ENCODE measurements at regions not wholly inside any gene's neighbourhood (a gene's known extent, or its start where the extent isn't known, plus 50 kb on each side); places are given as distances from the start of the nearest gene placed in this dataset.
"Not testable (repeated sequence)": the region's sequence is repeated elsewhere in the genome, so short reads cannot be mapped to it uniquely, and the experiment has no call there.

DNA sequence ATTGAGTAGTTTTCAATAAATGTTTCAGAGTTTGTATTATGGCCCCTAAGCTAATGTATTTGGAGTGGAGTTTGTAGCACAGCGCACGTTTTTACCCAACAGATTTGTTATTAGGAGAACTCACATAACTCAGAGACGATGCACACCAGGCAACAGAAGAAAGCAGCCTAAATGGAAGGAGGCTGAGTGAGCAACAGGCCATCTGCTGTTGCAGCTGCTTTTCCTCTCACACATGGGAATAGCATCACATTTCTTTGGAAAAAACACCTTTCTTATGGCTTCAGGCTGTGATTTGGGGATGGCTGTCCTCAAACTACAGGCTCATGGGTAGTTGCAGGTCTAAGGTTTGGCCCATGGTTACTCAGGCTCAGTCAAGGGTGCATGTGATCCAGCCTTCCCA is 469.3 kb upstream of the MCTP2 start:
- no peak for ATAC-seq (ENCODE audit: insufficient number of reproducible peaks, low FRiP score, low read depth)
- no peaks in the 10 kb centered on the region for H3K9me3 ChIP-seq
- H3K36me3 ChIP-seq: no peaks in the 10 kb centered on the region
- no peak overlapping the region for H3K27ac ChIP-seq
- H3K4me1 ChIP-seq (ENCODE audit: control insufficient read depth in 1 of 2, low read depth in 2 of 2): no peaks in the 10 kb centered on the region
- H3K4me3 ChIP-seq: no peak overlapping the region
- TF ChIP-seq, protein P1, sequence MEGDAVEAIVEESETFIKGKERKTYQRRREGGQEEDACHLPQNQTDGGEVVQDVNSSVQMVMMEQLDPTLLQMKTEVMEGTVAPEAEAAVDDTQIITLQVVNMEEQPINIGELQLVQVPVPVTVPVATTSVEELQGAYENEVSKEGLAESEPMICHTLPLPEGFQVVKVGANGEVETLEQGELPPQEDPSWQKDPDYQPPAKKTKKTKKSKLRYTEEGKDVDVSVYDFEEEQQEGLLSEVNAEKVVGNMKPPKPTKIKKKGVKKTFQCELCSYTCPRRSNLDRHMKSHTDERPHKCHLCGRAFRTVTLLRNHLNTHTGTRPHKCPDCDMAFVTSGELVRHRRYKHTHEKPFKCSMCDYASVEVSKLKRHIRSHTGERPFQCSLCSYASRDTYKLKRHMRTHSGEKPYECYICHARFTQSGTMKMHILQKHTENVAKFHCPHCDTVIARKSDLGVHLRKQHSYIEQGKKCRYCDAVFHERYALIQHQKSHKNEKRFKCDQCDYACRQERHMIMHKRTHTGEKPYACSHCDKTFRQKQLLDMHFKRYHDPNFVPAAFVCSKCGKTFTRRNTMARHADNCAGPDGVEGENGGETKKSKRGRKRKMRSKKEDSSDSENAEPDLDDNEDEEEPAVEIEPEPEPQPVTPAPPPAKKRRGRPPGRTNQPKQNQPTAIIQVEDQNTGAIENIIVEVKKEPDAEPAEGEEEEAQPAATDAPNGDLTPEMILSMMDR (IDR thresholded peaks at IDR 0.05): no peak
- no peak for DNase-seq (ENCODE audit: low spot score)
- no peaks in the 10 kb centered on the region for H3K27me3 ChIP-seq (replicated peaks; ENCODE audit: insufficient read depth)

DNA sequence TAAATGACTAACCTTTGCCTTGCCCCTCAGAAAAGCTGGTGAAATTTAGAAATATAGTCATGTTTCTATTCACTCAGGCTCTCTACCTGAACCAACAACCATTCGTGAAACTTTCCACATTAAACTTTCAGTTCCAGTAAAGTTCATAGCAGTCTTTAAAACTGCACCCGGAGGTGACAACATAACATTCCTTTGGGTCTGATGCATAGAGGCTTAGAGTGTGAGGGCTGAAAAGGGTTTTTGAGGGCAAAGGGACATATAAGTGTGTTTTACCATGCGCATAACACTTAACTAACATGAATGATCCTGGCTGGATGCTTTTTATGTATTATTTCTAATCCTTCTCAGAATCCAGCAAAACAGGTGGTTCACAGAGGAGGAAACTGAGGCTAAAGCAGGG is 471.7 kb upstream of the MCTP2 start:
- no peak overlapping the region for H3K27ac ChIP-seq
- H3K4me1 ChIP-seq (ENCODE audit: control insufficient read depth in 1 of 2, low read depth in 2 of 2): no peaks in the 10 kb centered on the region
- H3K4me3 ChIP-seq: no peak overlapping the region
- no peak for ATAC-seq (ENCODE audit: insufficient number of reproducible peaks, low FRiP score, low read depth)
- H3K36me3 ChIP-seq: no peaks in the 10 kb centered on the region
- H3K27me3 ChIP-seq (replicated peaks; ENCODE audit: insufficient read depth): no peaks in the 10 kb centered on the region
- no peak for DNase-seq (ENCODE audit: low spot score)
- H3K9me3 ChIP-seq: no peaks in the 10 kb centered on the region
- TF ChIP-seq, protein P1 (IDR thresholded peaks at IDR 0.05): no peak

DNA sequence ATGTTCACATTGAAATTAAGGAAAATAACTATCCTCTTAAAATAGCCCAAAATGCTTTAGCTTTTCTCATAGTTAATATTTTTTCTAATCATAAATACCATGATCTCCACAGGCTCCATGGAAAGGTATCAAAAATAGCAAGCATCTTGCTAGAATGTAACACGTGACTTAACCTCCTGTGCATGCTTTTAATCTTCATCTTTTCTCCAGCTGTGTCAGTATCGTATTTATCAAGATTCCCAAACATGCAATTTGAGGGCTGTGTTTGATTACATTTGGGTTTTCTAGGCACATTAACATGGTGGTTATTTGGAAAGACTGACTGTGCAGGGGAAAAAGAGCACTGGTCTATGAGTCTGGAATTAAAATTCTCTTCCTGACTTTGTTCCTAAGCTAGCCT is 472.5 kb upstream of the MCTP2 start:
- no peak overlapping the region for H3K4me3 ChIP-seq
- TF ChIP-seq, protein P1 (IDR thresholded peaks at IDR 0.05): no peak
- H3K27ac ChIP-seq: no peak overlapping the region
- H3K4me1 ChIP-seq (ENCODE audit: control insufficient read depth in 1 of 2, low read depth in 2 of 2): no peaks in the 10 kb centered on the region
- no peaks in the 10 kb centered on the region for H3K9me3 ChIP-seq
- no peak for DNase-seq (ENCODE audit: low spot score)
- no peaks in the 10 kb centered on the region for H3K27me3 ChIP-seq (replicated peaks; ENCODE audit: insufficient read depth)
- no peaks in the 10 kb centered on the region for H3K36me3 ChIP-seq
- no peak for ATAC-seq (ENCODE audit: insufficient number of reproducible peaks, low FRiP score, low read depth)

DNA sequence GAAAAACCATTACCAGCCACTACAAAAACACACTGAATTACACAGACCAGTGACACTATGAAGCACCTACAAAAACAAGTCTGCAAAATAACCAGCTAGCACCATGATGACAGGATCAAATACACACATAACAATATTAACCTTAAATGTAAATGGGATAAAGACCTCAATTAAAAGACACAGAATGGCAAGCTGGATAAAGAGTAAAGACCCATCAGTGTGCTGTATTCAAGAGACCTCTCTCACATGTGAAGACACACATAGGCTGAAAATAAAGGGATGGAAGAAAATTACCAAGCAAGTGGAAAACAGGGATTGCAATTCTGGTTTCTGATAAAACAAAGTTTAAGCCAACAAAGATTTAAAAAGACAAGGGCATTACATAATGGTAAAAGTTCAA is 482.7 kb upstream of the MCTP2 start:
- Histone ChIP-seq H3K4me1 (ENCODE audit: control insufficient read depth in 1 of 2, low read depth in 2 of 2) (no peaks in the 10 kb centered on the region), H3K36me3 (no peaks in the 10 kb centered on the region), H3K4me3 (no peak overlapping the region), H3K27me3 (replicated peaks; ENCODE audit: insufficient read depth) (no peaks in the 10 kb centered on the region), H3K9me3 (peaks cover 8% of the 10 kb centered on the region), H3K27ac (no peak overlapping the region)
- DNase-seq (ENCODE audit: low spot score) (no peak), ATAC-seq (ENCODE audit: insufficient number of reproducible peaks, low FRiP score, low read depth) (no peak)
- TF ChIP-seq, protein P1 (IDR thresholded peaks at IDR 0.05): no peak

DNA sequence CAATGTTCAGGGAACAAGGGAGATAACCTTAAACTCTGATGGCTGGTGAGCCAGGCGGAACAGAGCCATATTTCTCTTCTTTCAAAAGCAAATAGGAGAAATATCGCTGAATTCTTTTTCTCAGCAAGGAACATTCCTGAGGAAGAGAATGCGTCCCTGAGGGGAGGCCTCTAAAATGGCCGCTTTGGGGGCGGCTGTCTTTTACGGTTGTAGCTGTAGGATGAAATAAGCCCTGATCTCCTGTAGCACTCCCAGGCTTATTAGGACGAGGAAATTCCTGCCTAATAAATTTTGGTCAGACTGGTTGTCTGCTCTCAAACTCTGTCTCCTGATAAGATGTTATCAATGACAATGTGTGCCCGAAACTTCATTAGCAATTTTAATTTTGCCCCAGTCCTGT is 496.4 kb upstream of the MCTP2 start:
- not testable (repeated sequence) for DNase-seq (ENCODE audit: low spot score); H3K9me3 ChIP-seq; H3K27ac ChIP-seq; H3K4me1 ChIP-seq (ENCODE audit: control insufficient read depth in 1 of 2, low read depth in 2 of 2); ATAC-seq (ENCODE audit: insufficient number of reproducible peaks, low FRiP score, low read depth); H3K4me3 ChIP-seq; H3K27me3 ChIP-seq (replicated peaks; ENCODE audit: insufficient read depth); H3K36me3 ChIP-seq

DNA sequence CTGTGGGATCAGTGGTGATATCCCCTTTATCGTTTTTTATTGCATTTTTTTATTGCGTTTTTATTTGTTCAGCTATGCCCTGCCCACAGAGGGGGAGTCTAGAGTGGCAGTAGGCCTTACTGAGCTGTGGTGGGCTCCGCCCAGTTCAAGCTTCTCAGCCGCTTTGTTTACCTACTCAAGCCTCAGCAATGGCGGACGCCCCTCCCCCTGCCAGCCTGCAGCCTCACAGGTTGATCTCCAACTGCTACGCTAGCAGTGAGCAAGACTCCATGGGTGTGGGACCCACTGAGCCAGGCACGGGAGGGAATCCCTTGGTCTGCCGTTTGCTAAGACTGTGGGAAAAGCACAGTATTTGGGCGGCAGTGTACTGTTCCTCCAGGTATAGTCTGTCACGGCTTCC is 500.6 kb upstream of the MCTP2 start:
- Histone ChIP-seq H3K9me3 (peaks cover 3% of the 10 kb centered on the region), H3K36me3 (no peaks in the 10 kb centered on the region), H3K4me3 (no peak overlapping the region), H3K27me3 (replicated peaks; ENCODE audit: insufficient read depth) (no peaks in the 10 kb centered on the region), H3K4me1 (ENCODE audit: control insufficient read depth in 1 of 2, low read depth in 2 of 2) (no peaks in the 10 kb centered on the region), H3K27ac (no peak overlapping the region)
- no peak for ATAC-seq (ENCODE audit: insufficient number of reproducible peaks, low FRiP score, low read depth)
- TF ChIP-seq, protein P1 (IDR thresholded peaks at IDR 0.05): no peak
- DNase-seq (ENCODE audit: low spot score): no peak
